ENCODE measurements at regions not wholly inside any gene's neighbourhood (a gene's known extent, or its start where the extent isn't known, plus 50 kb on each side); places are given as distances from the start of the nearest gene placed in this dataset.

- Histone ChIP-seq H3K27me3 (ENCODE audit: low read depth, low read length) (no peaks in the 10 kb centered on the region), H3K4me3 (ENCODE audit: low read depth in 1 of 2, low read length in 2 of 2) (no peak overlapping the region), H3K27ac (ENCODE audit: low read length) (no peak overlapping the region), H3K4me1 (ENCODE audit: control insufficient read depth in 1 of 2, insufficient read depth in 2 of 2, low read length in 2 of 2) (peaks cover 0 to 12% of the 10 kb centered on the region in 2 donors), H3K9me3 (ENCODE audit: control insufficient read depth in 1 of 2, low read length in 2 of 2) (no peaks in the 10 kb centered on the region), H3K36me3 (ENCODE audit: control insufficient read depth in 1 of 2, insufficient read depth in 2 of 2, low read length in 2 of 2) (no peaks in the 10 kb centered on the region)
Observed at GRCh38 chr7:69515495-69516212, 82.6 kb upstream of the AUTS2 start.

- Histone ChIP-seq H3K4me3 (ENCODE audit: low read depth in 1 of 2, low read length in 2 of 2) (no peak overlapping the region), H3K27ac (ENCODE audit: low read length) (no peak overlapping the region), H3K4me1 (ENCODE audit: control insufficient read depth in 1 of 2, insufficient read depth in 2 of 2, low read length in 2 of 2) (peaks cover 0 to 12% of the 10 kb centered on the region in 2 donors), H3K9me3 (ENCODE audit: control insufficient read depth in 1 of 2, low read length in 2 of 2) (no peaks in the 10 kb centered on the region), H3K27me3 (ENCODE audit: low read depth, low read length) (no peaks in the 10 kb centered on the region), H3K36me3 (ENCODE audit: control insufficient read depth in 1 of 2, insufficient read depth in 2 of 2, low read length in 2 of 2) (no peaks in the 10 kb centered on the region)
Observed at GRCh38 chr7:69516238-69516820, 81.9 kb upstream of the AUTS2 start.

GRCh38 chr7:69517985-69518704 is 80.1 kb upstream of the AUTS2 start:
- Histone ChIP-seq H3K27ac (ENCODE audit: low read length) (no peak overlapping the region), H3K27me3 (ENCODE audit: low read depth, low read length) (no peaks in the 10 kb centered on the region), H3K4me3 (ENCODE audit: low read depth in 1 of 2, low read length in 2 of 2) (no peak overlapping the region), H3K4me1 (ENCODE audit: control insufficient read depth in 1 of 2, insufficient read depth in 2 of 2, low read length in 2 of 2) (peaks cover 0 to 12% of the 10 kb centered on the region in 2 donors), H3K9me3 (ENCODE audit: control insufficient read depth in 1 of 2, low read length in 2 of 2) (no peaks in the 10 kb centered on the region), H3K36me3 (ENCODE audit: control insufficient read depth in 1 of 2, insufficient read depth in 2 of 2, low read length in 2 of 2) (no peaks in the 10 kb centered on the region)

- H3K27me3 ChIP-seq (ENCODE audit: low read depth, low read length), result no peaks in the 10 kb centered on the region
- H3K4me1 ChIP-seq (ENCODE audit: control insufficient read depth in 1 of 2, insufficient read depth in 2 of 2, low read length in 2 of 2), result peaks cover 0 to 12% of the 10 kb centered on the region in 2 donors
- no peak overlapping the region for H3K27ac ChIP-seq (ENCODE audit: low read length)
- no peaks in the 10 kb centered on the region for H3K9me3 ChIP-seq (ENCODE audit: control insufficient read depth in 1 of 2, low read length in 2 of 2)
- H3K4me3 ChIP-seq (ENCODE audit: low read depth in 1 of 2, low read length in 2 of 2), result no peak overlapping the region
- no peaks in the 10 kb centered on the region for H3K36me3 ChIP-seq (ENCODE audit: control insufficient read depth in 1 of 2, insufficient read depth in 2 of 2, low read length in 2 of 2)
Observed at GRCh38 chr7:69518705-69519077, 79.6 kb upstream of the AUTS2 start.

- no peak overlapping the region for H3K27ac ChIP-seq (ENCODE audit: low read length)
- peaks cover 0 to 2% of the 10 kb centered on the region in 2 donors for H3K9me3 ChIP-seq (ENCODE audit: control insufficient read depth in 1 of 2, low read length in 2 of 2)
- H3K27me3 ChIP-seq (ENCODE audit: low read depth, low read length), result no peaks in the 10 kb centered on the region
- H3K4me1 ChIP-seq (ENCODE audit: control insufficient read depth in 1 of 2, insufficient read depth in 2 of 2, low read length in 2 of 2), result no peaks in the 10 kb centered on the region
- H3K4me3 ChIP-seq (ENCODE audit: low read depth in 1 of 2, low read length in 2 of 2), result no peak overlapping the region
- no peaks in the 10 kb centered on the region for H3K36me3 ChIP-seq (ENCODE audit: control insufficient read depth in 1 of 2, insufficient read depth in 2 of 2, low read length in 2 of 2)
Observed at GRCh38 chr7:69526570-69526969, 71.7 kb upstream of the AUTS2 start.

- H3K27me3 ChIP-seq (ENCODE audit: low read depth, low read length), result no peaks in the 10 kb centered on the region
- H3K27ac ChIP-seq (ENCODE audit: low read length), result no peak overlapping the region
- no peak overlapping the region for H3K4me3 ChIP-seq (ENCODE audit: low read depth in 1 of 2, low read length in 2 of 2)
- H3K9me3 ChIP-seq (ENCODE audit: control insufficient read depth in 1 of 2, low read length in 2 of 2), result peaks cover 0 to 2% of the 10 kb centered on the region in 2 donors
- H3K36me3 ChIP-seq (ENCODE audit: control insufficient read depth in 1 of 2, insufficient read depth in 2 of 2, low read length in 2 of 2), result no peaks in the 10 kb centered on the region
- no peaks in the 10 kb centered on the region for H3K4me1 ChIP-seq (ENCODE audit: control insufficient read depth in 1 of 2, insufficient read depth in 2 of 2, low read length in 2 of 2)
Observed at GRCh38 chr7:69527706-69528105, 70.6 kb upstream of the AUTS2 start.

- Histone ChIP-seq H3K27me3 (ENCODE audit: low read depth, low read length) (no peaks in the 10 kb centered on the region), H3K36me3 (ENCODE audit: control insufficient read depth in 1 of 2, insufficient read depth in 2 of 2, low read length in 2 of 2) (no peaks in the 10 kb centered on the region), H3K9me3 (ENCODE audit: control insufficient read depth in 1 of 2, low read length in 2 of 2) (no peaks in the 10 kb centered on the region), H3K4me1 (ENCODE audit: control insufficient read depth in 1 of 2, insufficient read depth in 2 of 2, low read length in 2 of 2) (no peaks in the 10 kb centered on the region), H3K4me3 (ENCODE audit: low read depth in 1 of 2, low read length in 2 of 2) (no peak overlapping the region), H3K27ac (ENCODE audit: low read length) (no peak overlapping the region)
Observed at GRCh38 chr7:69531050-69531449, 67.2 kb upstream of the AUTS2 start.

GRCh38 chr7:69534461-69535041 is 63.7 kb upstream of the AUTS2 start:
- no peaks in the 10 kb centered on the region for H3K27me3 ChIP-seq (ENCODE audit: low read depth, low read length)
- no peaks in the 10 kb centered on the region for H3K36me3 ChIP-seq (ENCODE audit: control insufficient read depth in 1 of 2, insufficient read depth in 2 of 2, low read length in 2 of 2)
- H3K4me1 ChIP-seq (ENCODE audit: control insufficient read depth in 1 of 2, insufficient read depth in 2 of 2, low read length in 2 of 2), result no peaks in the 10 kb centered on the region
- H3K9me3 ChIP-seq (ENCODE audit: control insufficient read depth in 1 of 2, low read length in 2 of 2), result no peaks in the 10 kb centered on the region
- H3K27ac ChIP-seq (ENCODE audit: low read length), result no peak overlapping the region
- no peak overlapping the region for H3K4me3 ChIP-seq (ENCODE audit: low read depth in 1 of 2, low read length in 2 of 2)

GRCh38 chr7:69537691-69538090 is 60.6 kb upstream of the AUTS2 start:
- Histone ChIP-seq H3K4me1 (ENCODE audit: control insufficient read depth in 1 of 2, insufficient read depth in 2 of 2, low read length in 2 of 2) (no peaks in the 10 kb centered on the region), H3K27me3 (ENCODE audit: low read depth, low read length) (no peaks in the 10 kb centered on the region), H3K27ac (ENCODE audit: low read length) (no peak overlapping the region), H3K4me3 (ENCODE audit: low read depth in 1 of 2, low read length in 2 of 2) (no peak overlapping the region), H3K36me3 (ENCODE audit: control insufficient read depth in 1 of 2, insufficient read depth in 2 of 2, low read length in 2 of 2) (no peaks in the 10 kb centered on the region), H3K9me3 (ENCODE audit: control insufficient read depth in 1 of 2, low read length in 2 of 2) (peaks cover 0 to 7% of the 10 kb centered on the region in 2 donors)

GRCh38 chr7:69539531-69539930 is 58.7 kb upstream of the AUTS2 start:
- H3K4me1 ChIP-seq (ENCODE audit: control insufficient read depth in 1 of 2, insufficient read depth in 2 of 2, low read length in 2 of 2), result no peaks in the 10 kb centered on the region
- peaks cover 0 to 7% of the 10 kb centered on the region in 2 donors for H3K9me3 ChIP-seq (ENCODE audit: control insufficient read depth in 1 of 2, low read length in 2 of 2)
- H3K36me3 ChIP-seq (ENCODE audit: control insufficient read depth in 1 of 2, insufficient read depth in 2 of 2, low read length in 2 of 2), result no peaks in the 10 kb centered on the region
- H3K27me3 ChIP-seq (ENCODE audit: low read depth, low read length), result no peaks in the 10 kb centered on the region
- no peak overlapping the region for H3K27ac ChIP-seq (ENCODE audit: low read length)
- H3K4me3 ChIP-seq (ENCODE audit: low read depth in 1 of 2, low read length in 2 of 2), result no peak overlapping the region

- H3K27me3 ChIP-seq (ENCODE audit: low read depth, low read length), result no peaks in the 10 kb centered on the region
- H3K27ac ChIP-seq (ENCODE audit: low read length), result no peak overlapping the region
- H3K4me1 ChIP-seq (ENCODE audit: control insufficient read depth in 1 of 2, insufficient read depth in 2 of 2, low read length in 2 of 2), result no peaks in the 10 kb centered on the region
- no peak overlapping the region for H3K4me3 ChIP-seq (ENCODE audit: low read depth in 1 of 2, low read length in 2 of 2)
- H3K36me3 ChIP-seq (ENCODE audit: control insufficient read depth in 1 of 2, insufficient read depth in 2 of 2, low read length in 2 of 2), result no peaks in the 10 kb centered on the region
- peaks cover 0 to 7% of the 10 kb centered on the region in 2 donors for H3K9me3 ChIP-seq (ENCODE audit: control insufficient read depth in 1 of 2, low read length in 2 of 2)
Observed at GRCh38 chr7:69540287-69540686, 58.0 kb upstream of the AUTS2 start.

Measured in muscle layer of duodenum (tissue), 2 donors.